SK-N-SH treated with all-trans-retinoic acid at 6 μM for 48 hours (cell line): ENCODE measurements at regions not wholly inside any gene's neighbourhood (a gene's known extent, or its start where the extent isn't known, plus 50 kb on each side); places are given as distances from the start of the nearest gene placed in this dataset.
A peak's percentile ranks its signal among the peaks of the same experiment; 100 is the strongest.

ENCODE experiments used
- ATAC-seq: fragments of 200-7000 bp; cut with Tn5 transposase; 3 replicates; pipeline ENCODE4 v1.9.1; 2020; ENCODE audit warnings: mild to moderate bottlenecking, moderate library complexity
- ARNTL ChIP-seq: fragments of 450-650 bp; formaldehyde crosslinking; IDR thresholded peaks from 2 replicates; pipeline ENCODE4 v1.5.0; 2020; ENCODE audit warnings: low read depth, mild to moderate bottlenecking, moderate library complexity, borderline replicate concordance
- BACH2 ChIP-seq: fragments of 250-450 bp; sonication (Bioruptor Pico); IDR thresholded peaks from 2 replicates; pipeline ENCODE4 v1.9.0; 2021; ENCODE audit warnings: mild to moderate bottlenecking, borderline replicate concordance
- CSDC2 ChIP-seq: fragments of 250-450 bp; sonication (Bioruptor Pico); IDR thresholded peaks from 2 replicates; pipeline ENCODE4 v1.5.0; 2020; ENCODE audit warnings: mild to moderate bottlenecking, moderate library complexity
- ESRRG ChIP-seq: fragments of 250-450 bp; sonication (Bioruptor Pico); IDR thresholded peaks from 2 replicates; pipeline ENCODE4 v1.6.1; 2021; ENCODE audit warnings: mild to moderate bottlenecking
- GLIS3 ChIP-seq: fragments of 250-450 bp; sonication (Bioruptor Pico); IDR thresholded peaks from 2 replicates; pipeline ENCODE4 v1.5.0; 2020; ENCODE audit warnings: mild to moderate bottlenecking, moderate library complexity
- ISL1 ChIP-seq: fragments of 250-450 bp; sonication (Bioruptor Pico); IDR thresholded peaks from 2 replicates; pipeline ENCODE4 v2.1.2; 2022; ENCODE audit warnings: mild to moderate bottlenecking, moderate library complexity
- OSR1 ChIP-seq: fragments of 250-450 bp; sonication (Bioruptor Pico); IDR thresholded peaks from 2 replicates; pipeline ENCODE4 v1.8.0; 2022; ENCODE audit warnings: moderate library complexity, mild to moderate bottlenecking, inconsistent platforms
- PPARA ChIP-seq: fragments of 250-450 bp; sonication (Bioruptor Pico); IDR thresholded peaks from 2 replicates; pipeline ENCODE4 v1.5.0; 2020; ENCODE audit warnings: mild to moderate bottlenecking, borderline replicate concordance
- RARB ChIP-seq: fragments of 250-450 bp; sonication (Bioruptor Pico); IDR thresholded peaks from 2 replicates; pipeline ENCODE4 v1.8.0; 2021; ENCODE audit warnings: mild to moderate bottlenecking, moderate library complexity
- SNAI2 ChIP-seq: fragments of 250-450 bp; sonication (Bioruptor Pico); IDR thresholded peaks from 2 replicates; pipeline ENCODE4 v1.5.0; 2020; ENCODE audit warnings: mild to moderate bottlenecking, moderate library complexity
- TOX ChIP-seq: fragments of 250-450 bp; sonication (Bioruptor Pico); IDR thresholded peaks from 2 replicates; pipeline ENCODE4 v1.8.0; 2021; ENCODE audit warnings: mild to moderate bottlenecking, moderate library complexity, borderline replicate concordance
- ZC3H10 ChIP-seq: fragments of 250-450 bp; sonication (Bioruptor Pico); IDR thresholded peaks from 2 replicates; pipeline ENCODE4 v1.5.1; 2021; ENCODE audit warnings: mild to moderate bottlenecking, moderate library complexity
- ZFP3 ChIP-seq: fragments of 250-450 bp; sonication (Bioruptor Pico); IDR thresholded peaks from 2 replicates; pipeline ENCODE4 v1.5.0; 2020; ENCODE audit warnings: mild to moderate bottlenecking, moderate library complexity
- ZFP30 ChIP-seq: fragments of 450-650 bp; formaldehyde crosslinking; IDR thresholded peaks from 2 replicates; pipeline ENCODE4 v1.5.0; 2022; ENCODE audit warnings: mild to moderate bottlenecking, moderate library complexity
- ZNF70 ChIP-seq: fragments of 450-650 bp; formaldehyde crosslinking; IDR thresholded peaks from 2 replicates; pipeline ENCODE4 v1.5.0; 2020; ENCODE audit warnings: mild to moderate bottlenecking, moderate library complexity
- ZNF8 ChIP-seq: fragments of 450-650 bp; formaldehyde crosslinking; IDR thresholded peaks from 2 replicates; pipeline ENCODE4 v1.5.0; 2020; ENCODE audit warnings: mild to moderate bottlenecking, moderate library complexity
- TF ChIP-seq, protein P1 (sequence below): fragments of 250-450 bp; sonication (Bioruptor Pico); IDR thresholded peaks from 2 replicates; pipeline ENCODE4 v1.5.1; 2020; ENCODE audit warnings: low read depth, mild to moderate bottlenecking, moderate library complexity
- TF ChIP-seq, protein P2 (sequence below): fragments of 250-450 bp; sonication (Bioruptor Pico); IDR thresholded peaks from 2 replicates; pipeline ENCODE4 v1.8.0; 2021; ENCODE audit warnings: low read depth, mild to moderate bottlenecking, moderate library complexity, borderline replicate concordance
- TF ChIP-seq, protein P3 (sequence below): fragments of 250-450 bp; sonication (Bioruptor Pico); IDR thresholded peaks from 2 replicates; pipeline ENCODE4 v1.5.1; 2021; ENCODE audit warnings: mild to moderate bottlenecking, moderate library complexity
- TF ChIP-seq, protein P4 (sequence below): fragments of 250-450 bp; sonication (Bioruptor Pico); IDR thresholded peaks from 2 replicates; pipeline ENCODE4 v1.8.0; 2020; ENCODE audit warnings: mild to moderate bottlenecking, moderate library complexity, borderline replicate concordance
- TF ChIP-seq, protein P5 (sequence below): fragments of 250-450 bp; sonication (Bioruptor Pico); IDR thresholded peaks from 2 replicates; pipeline ENCODE4 v1.5.0; 2020; ENCODE audit warnings: mild to moderate bottlenecking, moderate library complexity

DNA sequence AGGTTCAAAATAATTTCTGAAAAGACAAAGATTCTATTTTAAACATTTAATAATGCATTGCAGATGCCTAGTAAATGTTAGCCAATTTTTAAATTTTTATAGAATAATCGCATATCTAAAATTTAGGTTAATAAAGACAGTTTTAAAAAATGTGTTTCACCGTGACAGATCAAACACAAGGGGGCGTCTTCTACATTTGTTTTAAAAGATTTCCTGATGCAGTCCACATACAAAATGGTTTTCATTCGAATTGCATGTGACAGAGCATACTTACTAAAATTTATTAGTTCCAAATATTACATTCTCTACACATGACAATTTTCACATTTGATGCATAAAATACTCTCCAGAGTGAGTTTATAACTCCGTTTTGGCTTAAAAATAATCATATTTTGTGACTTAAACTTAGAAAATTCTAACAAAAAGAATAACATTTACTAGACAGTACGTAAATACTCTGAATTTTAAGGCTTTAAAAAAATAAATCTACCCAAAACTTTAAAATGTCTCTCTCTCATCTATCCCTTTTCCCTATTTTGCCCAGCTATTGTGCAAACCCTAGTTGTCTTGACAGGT is 75.5 kb downstream of the ADAMTS1 start:
- peak; percentile 38; the same call in 1 of the 3 replicates for ATAC-seq
- no peak for TF ChIP-seq ESRRG (CRISPR knock-in tag)
- TF ChIP-seq PPARA (CRISPR knock-in tag) = no peak
- TF ChIP-seq ZNF70 (CRISPR knock-in tag) = no peak
- TF ChIP-seq TOX (CRISPR knock-in tag) = no peak
- TF ChIP-seq RARB = no peak
- TF ChIP-seq ARNTL (CRISPR knock-in tag) = no peak
- no peak for TF ChIP-seq OSR1 (CRISPR knock-in tag)
- no peak for TF ChIP-seq GLIS3 (CRISPR knock-in tag)
- TF ChIP-seq ZNF8 (CRISPR knock-in tag) = no peak
- TF ChIP-seq, protein P1, sequence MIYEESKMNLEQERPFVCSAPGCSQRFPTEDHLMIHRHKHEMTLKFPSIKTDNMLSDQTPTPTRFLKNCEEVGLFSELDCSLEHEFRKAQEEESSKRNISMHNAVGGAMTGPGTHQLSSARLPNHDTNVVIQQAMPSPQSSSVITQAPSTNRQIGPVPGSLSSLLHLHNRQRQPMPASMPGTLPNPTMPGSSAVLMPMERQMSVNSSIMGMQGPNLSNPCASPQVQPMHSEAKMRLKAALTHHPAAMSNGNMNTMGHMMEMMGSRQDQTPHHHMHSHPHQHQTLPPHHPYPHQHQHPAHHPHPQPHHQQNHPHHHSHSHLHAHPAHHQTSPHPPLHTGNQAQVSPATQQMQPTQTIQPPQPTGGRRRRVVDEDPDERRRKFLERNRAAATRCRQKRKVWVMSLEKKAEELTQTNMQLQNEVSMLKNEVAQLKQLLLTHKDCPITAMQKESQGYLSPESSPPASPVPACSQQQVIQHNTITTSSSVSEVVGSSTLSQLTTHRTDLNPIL (CRISPR knock-in tag) = no peak

DNA sequence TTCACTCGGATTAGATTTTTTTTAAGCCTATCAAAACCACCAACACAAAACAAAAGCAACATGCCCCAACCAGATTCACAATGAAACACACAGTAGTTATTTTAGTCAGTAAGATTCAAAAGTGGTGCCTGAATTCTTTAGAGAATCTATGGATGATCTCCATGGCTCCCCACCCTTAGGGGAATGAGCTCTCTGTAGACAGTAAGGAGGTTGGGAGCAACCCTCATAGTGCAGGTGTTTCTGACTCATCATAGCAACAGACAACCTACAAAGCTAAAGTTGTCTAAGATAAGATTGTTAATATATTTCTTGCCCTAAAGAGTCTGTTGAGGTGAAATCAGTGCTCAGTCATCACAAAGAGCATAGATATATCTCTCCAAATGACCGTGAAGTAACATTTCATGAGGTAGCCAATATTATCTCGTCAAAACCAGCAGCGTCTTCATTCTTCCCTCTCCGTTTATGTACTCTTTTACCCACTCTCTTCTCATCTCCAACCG is 78.3 kb downstream of the ADAMTS1 start:
- TF ChIP-seq ISL1 (CRISPR knock-in tag) (no peak), ESRRG (CRISPR knock-in tag) (no peak), RARB (no peak), GLIS3 (CRISPR knock-in tag) (no peak), OSR1 (CRISPR knock-in tag) (no peak), ZFP30 (no peak), ZC3H10 (CRISPR knock-in tag) (no peak), PPARA (CRISPR knock-in tag) (no peak), ZNF70 (CRISPR knock-in tag) (no peak), CSDC2 (CRISPR knock-in tag) (no peak), SNAI2 (CRISPR knock-in tag) (no peak), ZFP3 (CRISPR knock-in tag) (no peak), TOX (CRISPR knock-in tag) (no peak), ZNF8 (CRISPR knock-in tag) (no peak), ARNTL (CRISPR knock-in tag) (no peak), BACH2 (CRISPR knock-in tag) (no peak)
- TF ChIP-seq, protein P2, sequence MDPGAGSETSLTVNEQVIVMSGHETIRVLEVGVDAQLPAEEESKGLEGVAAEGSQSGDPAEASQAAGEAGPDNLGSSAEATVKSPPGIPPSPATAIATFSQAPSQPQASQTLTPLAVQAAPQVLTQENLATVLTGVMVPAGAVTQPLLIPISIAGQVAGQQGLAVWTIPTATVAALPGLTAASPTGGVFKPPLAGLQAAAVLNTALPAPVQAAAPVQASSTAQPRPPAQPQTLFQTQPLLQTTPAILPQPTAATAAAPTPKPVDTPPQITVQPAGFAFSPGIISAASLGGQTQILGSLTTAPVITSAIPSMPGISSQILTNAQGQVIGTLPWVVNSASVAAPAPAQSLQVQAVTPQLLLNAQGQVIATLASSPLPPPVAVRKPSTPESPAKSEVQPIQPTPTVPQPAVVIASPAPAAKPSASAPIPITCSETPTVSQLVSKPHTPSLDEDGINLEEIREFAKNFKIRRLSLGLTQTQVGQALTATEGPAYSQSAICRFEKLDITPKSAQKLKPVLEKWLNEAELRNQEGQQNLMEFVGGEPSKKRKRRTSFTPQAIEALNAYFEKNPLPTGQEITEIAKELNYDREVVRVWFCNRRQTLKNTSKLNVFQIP = no peak
- TF ChIP-seq, protein P1 (CRISPR knock-in tag) = no peak
- TF ChIP-seq, protein P3, sequence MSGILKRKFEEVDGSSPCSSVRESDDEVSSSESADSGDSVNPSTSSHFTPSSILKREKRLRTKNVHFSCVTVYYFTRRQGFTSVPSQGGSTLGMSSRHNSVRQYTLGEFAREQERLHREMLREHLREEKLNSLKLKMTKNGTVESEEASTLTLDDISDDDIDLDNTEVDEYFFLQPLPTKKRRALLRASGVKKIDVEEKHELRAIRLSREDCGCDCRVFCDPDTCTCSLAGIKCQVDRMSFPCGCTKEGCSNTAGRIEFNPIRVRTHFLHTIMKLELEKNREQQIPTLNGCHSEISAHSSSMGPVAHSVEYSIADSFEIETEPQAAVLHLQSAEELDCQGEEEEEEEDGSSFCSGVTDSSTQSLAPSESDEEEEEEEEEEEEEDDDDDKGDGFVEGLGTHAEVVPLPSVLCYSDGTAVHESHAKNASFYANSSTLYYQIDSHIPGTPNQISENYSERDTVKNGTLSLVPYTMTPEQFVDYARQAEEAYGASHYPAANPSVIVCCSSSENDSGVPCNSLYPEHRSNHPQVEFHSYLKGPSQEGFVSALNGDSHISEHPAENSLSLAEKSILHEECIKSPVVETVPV (CRISPR knock-in tag) = no peak
- TF ChIP-seq, protein P4, sequence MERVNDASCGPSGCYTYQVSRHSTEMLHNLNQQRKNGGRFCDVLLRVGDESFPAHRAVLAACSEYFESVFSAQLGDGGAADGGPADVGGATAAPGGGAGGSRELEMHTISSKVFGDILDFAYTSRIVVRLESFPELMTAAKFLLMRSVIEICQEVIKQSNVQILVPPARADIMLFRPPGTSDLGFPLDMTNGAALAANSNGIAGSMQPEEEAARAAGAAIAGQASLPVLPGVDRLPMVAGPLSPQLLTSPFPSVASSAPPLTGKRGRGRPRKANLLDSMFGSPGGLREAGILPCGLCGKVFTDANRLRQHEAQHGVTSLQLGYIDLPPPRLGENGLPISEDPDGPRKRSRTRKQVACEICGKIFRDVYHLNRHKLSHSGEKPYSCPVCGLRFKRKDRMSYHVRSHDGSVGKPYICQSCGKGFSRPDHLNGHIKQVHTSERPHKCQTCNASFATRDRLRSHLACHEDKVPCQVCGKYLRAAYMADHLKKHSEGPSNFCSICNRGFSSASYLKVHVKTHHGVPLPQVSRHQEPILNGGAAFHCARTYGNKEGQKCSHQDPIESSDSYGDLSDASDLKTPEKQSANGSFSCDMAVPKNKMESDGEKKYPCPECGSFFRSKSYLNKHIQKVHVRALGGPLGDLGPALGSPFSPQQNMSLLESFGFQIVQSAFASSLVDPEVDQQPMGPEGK = no peak
- ATAC-seq = no peak

DNA sequence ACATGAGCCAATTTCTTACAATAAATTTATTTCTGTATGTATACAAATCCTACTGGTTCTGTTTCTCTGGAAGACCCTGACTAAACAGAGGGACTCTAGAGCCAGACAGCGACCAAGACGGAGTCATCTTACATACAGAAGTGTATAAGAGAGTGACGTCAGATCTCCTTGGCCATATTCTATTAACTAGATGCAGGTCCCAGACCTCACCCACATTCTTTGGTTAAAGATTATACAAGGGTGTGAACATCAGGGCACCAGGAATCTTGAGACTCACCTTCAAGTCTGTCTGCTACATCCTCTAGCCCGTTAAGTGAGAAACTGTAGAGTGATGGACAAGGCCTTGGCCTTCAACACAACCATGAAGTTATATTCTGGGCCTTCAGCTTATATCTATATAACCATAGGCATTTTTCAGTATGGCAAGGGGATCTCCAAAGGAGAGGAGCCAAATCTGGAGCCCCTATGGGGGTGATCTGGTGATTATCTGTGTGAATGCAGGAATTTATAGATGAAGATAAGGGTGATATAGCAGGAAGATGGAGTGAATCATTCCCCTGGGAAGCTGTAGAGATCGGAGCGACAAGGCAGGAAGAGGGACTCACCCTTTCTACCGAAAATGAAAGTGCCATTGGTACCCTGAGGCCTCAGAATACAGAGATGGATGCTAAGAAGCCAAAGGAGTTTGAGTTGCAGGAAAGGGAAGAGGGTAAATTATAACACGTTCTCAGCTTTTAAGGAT is 83.9 kb downstream of the ADAMTS1 start:
- ATAC-seq = no peak
- TF ChIP-seq RARB (no peak), ISL1 (CRISPR knock-in tag) (no peak), ZFP3 (CRISPR knock-in tag) (no peak), SNAI2 (CRISPR knock-in tag) (no peak), PPARA (CRISPR knock-in tag) (no peak), ZNF8 (CRISPR knock-in tag) (no peak), ZC3H10 (CRISPR knock-in tag) (no peak), CSDC2 (CRISPR knock-in tag) (no peak)
- TF ChIP-seq, protein P4 = no peak
- TF ChIP-seq, protein P5, sequence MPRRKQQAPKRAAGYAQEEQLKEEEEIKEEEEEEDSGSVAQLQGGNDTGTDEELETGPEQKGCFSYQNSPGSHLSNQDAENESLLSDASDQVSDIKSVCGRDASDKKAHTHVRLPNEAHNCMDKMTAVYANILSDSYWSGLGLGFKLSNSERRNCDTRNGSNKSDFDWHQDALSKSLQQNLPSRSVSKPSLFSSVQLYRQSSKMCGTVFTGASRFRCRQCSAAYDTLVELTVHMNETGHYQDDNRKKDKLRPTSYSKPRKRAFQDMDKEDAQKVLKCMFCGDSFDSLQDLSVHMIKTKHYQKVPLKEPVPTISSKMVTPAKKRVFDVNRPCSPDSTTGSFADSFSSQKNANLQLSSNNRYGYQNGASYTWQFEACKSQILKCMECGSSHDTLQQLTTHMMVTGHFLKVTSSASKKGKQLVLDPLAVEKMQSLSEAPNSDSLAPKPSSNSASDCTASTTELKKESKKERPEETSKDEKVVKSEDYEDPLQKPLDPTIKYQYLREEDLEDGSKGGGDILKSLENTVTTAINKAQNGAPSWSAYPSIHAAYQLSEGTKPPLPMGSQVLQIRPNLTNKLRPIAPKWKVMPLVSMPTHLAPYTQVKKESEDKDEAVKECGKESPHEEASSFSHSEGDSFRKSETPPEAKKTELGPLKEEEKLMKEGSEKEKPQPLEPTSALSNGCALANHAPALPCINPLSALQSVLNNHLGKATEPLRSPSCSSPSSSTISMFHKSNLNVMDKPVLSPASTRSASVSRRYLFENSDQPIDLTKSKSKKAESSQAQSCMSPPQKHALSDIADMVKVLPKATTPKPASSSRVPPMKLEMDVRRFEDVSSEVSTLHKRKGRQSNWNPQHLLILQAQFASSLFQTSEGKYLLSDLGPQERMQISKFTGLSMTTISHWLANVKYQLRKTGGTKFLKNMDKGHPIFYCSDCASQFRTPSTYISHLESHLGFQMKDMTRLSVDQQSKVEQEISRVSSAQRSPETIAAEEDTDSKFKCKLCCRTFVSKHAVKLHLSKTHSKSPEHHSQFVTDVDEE (CRISPR knock-in tag) = no peak
- TF ChIP-seq, protein P1 (CRISPR knock-in tag) = no peak
